HepG2 (cell line): ENCODE measurements at regions not wholly inside any gene's neighbourhood (a gene's known extent, or its start where the extent isn't known, plus 50 kb on each side); places are given as distances from the start of the nearest gene placed in this dataset.

ENCODE experiments used
- ARNTL ChIP-seq: sonication (generic); formaldehyde crosslinking; IDR thresholded peaks from 2 replicates; pipeline ENCODE4 v1.4.0; 2020; ENCODE audit warnings: mild to moderate bottlenecking, missing genetic modification reagents
- ATF1 ChIP-seq: IDR thresholded peaks from 2 replicates; pipeline ENCODE4 v1.6.1; 2016; ENCODE audit warnings: mild to moderate bottlenecking, control low read depth
- EZH2 ChIP-seq: conservative IDR thresholded peaks from 2 replicates; pipeline ENCODE4 v1.6.1; 2012; ENCODE audit warnings: mild to moderate bottlenecking, low read depth, low read length, moderate library complexity
- POLR2A ChIP-seq, 2 experiments: IDR thresholded peaks; 2 replicates each; pipeline ENCODE4 v1.6.1; 2011; ENCODE audit warnings: low read depth in 2 of 2, low read length in 2 of 2, mild to moderate bottlenecking in 1 of 2, moderate library complexity in 1 of 2; ENCODE audit not compliant: insufficient read depth in 1 of 2
- RFX1 ChIP-seq: fragments of 450-650 bp; IDR thresholded peaks from 2 replicates; pipeline ENCODE4 v1.6.1; 2017

DNA sequence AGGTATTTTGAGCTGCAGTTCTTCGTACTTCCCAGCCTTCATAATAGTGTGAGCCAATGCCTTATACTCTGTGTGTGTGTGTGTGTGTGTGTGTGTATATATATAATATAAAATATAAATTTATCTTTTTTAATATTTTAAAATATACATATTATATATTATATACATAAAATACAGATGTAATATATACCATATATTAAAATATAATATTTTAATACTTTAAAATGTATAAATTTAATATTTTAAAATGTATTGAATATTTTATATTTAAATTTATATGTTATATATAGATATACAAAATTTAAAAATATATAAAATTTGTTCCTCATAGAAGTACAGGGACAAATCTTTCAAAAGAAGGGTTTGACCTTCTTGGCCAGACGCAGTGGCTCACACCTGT is 53.7 kb upstream of the CARD18 start:
- TF ChIP-seq ARNTL (CRISPR knock-in tag): no peak
- no peak for TF ChIP-seq ATF1 (CRISPR knock-in tag)
- TF ChIP-seq RFX1: no peak
- TF ChIP-seq EZH2: no peak
- TF ChIP-seq POLR2A (IDR thresholded peaks at IDR 0.05; ENCODE audit: insufficient read depth in 1 of 2, low read depth in 2 of 2, low read length in 2 of 2): no peak
